Gastrocnemius medialis (tissue), 4 donors: ENCODE measurements at regions not wholly inside any gene's neighbourhood (a gene's known extent, or its start where the extent isn't known, plus 50 kb on each side); places are given as distances from the start of the nearest gene placed in this dataset.
"Not testable (repeated sequence)": the region's sequence is repeated elsewhere in the genome, so short reads cannot be mapped to it uniquely, and the experiment has no call there.

Experiments
- ATAC-seq, 2 donors: fragments of 150-250 bp; one replicate each; pipeline ENCODE4 v1.9.1; 2016
- DNase-seq, 2 donors: peaks; one replicate each; pipeline ENCODE4 v3.0.0-alpha.2; 2019
- H3K27ac ChIP-seq, 4 donors: fragments of 200-600 bp; sonication (generic); 1 replicate in 1 of 4; 2 replicates in 3 of 4; pipeline ENCODE4 v1.5.1; 2016 to 2018; ENCODE audit warnings: mild to moderate bottlenecking in 2 of 4, moderate library complexity in 1 of 4
- H3K27me3 ChIP-seq, 3 donors: fragments of 200-600 bp; sonication (generic) in 2 of 3; 1 replicate in 1 of 3; 2 replicates in 2 of 3; pipeline versions ENCODE4 v1.5.1 to v1.6.0; 2016 to 2019; ENCODE audit warnings: mild to moderate bottlenecking in 1 of 3, moderate library complexity in 1 of 3
- H3K36me3 ChIP-seq, 2 donors: fragments of 200-600 bp; sonication (generic) in 1 of 2; one replicate each; pipeline ENCODE4 v1.5.1; 2017 to 2018
- H3K4me1 ChIP-seq, 2 donors: fragments of 200-600 bp; sonication (generic) in 1 of 2; one replicate each; pipeline ENCODE4 v1.5.1; 2016 to 2017; ENCODE audit warnings: mild to moderate bottlenecking in 2 of 2
- H3K4me3 ChIP-seq, 4 donors: fragments of 200-600 bp; sonication (generic) in 3 of 4; 1 replicate in 1 of 4; 2 replicates in 3 of 4; pipeline ENCODE4 v1.5.1; 2016 to 2019; ENCODE audit warnings: mild to moderate bottlenecking in 2 of 4
- H3K9me3 ChIP-seq, 3 donors: fragments of 200-600 bp; sonication (generic) in 2 of 3; 1 replicate in 1 of 3; 2 replicates in 2 of 3; pipeline ENCODE4 v1.5.1; 2016 to 2019
- CTCF ChIP-seq, 5 experiments: fragments of 450-650 bp in 3 of 5; fragments of 200-600 bp in 2 of 5; sonication (generic) in 2 of 5; IDR thresholded peaks in 4 of 5; conservative IDR thresholded peaks in 1 of 5; 1 replicate in 4 of 5; 2 replicates in 1 of 5; pipeline ENCODE4 v1.5.1; 2016 to 2019; ENCODE audit warnings: antibody characterized with exemption in 5 of 5, mild to moderate bottlenecking in 3 of 5, moderate library complexity in 3 of 5
- POLR2A ChIP-seq, 2 donors: fragments of 450-650 bp; IDR thresholded peaks; one replicate each; pipeline ENCODE4 v1.6.1; 2017; ENCODE audit warnings: antibody characterized with exemption in 2 of 2, mild to moderate bottlenecking in 2 of 2, moderate library complexity in 2 of 2
- in situ Hi-C, 4 donors: fragments of 200-750 bp; cut with MboI; loops; one replicate each; pipeline versions ENCODE4 v1.15.0 to v1.8.0; 2017; ENCODE audit warnings: low sequenced_read_pairs in 4 of 4
- intact Hi-C: fragments of 100-400 bp; cut with DNase I; formaldehyde crosslinking; loops from one replicate; pipeline ENCODE4 v1.15.1; 2023; ENCODE audit warnings: low total_unique reads

- in situ Hi-C loops = loop anchor here in 1 of 4 donors (25.0 kb wide), 1 partner anchor 236 kb away; no protein-coding TSS in a partner anchor
- no peak for ATAC-seq
Measured at GRCh38 chrX:101823236-101823635, 108.6 kb downstream of the ZMAT1 start.

GRCh38 chrX:101817739-101818138 is 114.1 kb downstream of the ZMAT1 start:
- in situ Hi-C loops = loop anchor here in 1 of 4 donors (25.0 kb wide), 1 partner anchor 230 kb away; no protein-coding TSS in a partner anchor

More at GRCh38 chrX:101823236-101823635, 108.6 kb downstream of the ZMAT1 start:
- Histone ChIP-seq H3K4me1 (no peaks in the 10 kb centered on the region), H3K27me3 (no peaks in the 10 kb centered on the region), H3K27ac (no peak overlapping the region), H3K4me3 (no peak overlapping the region), H3K36me3 (no peaks in the 10 kb centered on the region), H3K9me3 (no peaks in the 10 kb centered on the region)
- no peak for DNase-seq
- TF ChIP-seq POLR2A (IDR thresholded peaks at IDR 0.05) (no peak), CTCF (IDR thresholded peaks at IDR 0.05 in 4 of 5, conservative IDR thresholded peaks at IDR 0.05 in 1 of 5) (no peak)
- intact Hi-C loops = no loop called here

GRCh38 chrX:101813200-101813599 is 118.6 kb downstream of the ZMAT1 start:
- in situ Hi-C loops = loop anchor here in 1 of 4 donors (25.0 kb wide), 1 partner anchor 226 kb away; no protein-coding TSS in a partner anchor
- intact Hi-C loops = no loop called here
- H3K27me3 ChIP-seq = no peaks in the 10 kb centered on the region
- ATAC-seq = no peak
- no peaks in the 10 kb centered on the region for H3K9me3 ChIP-seq
- H3K4me3 ChIP-seq = no peak overlapping the region
- TF ChIP-seq POLR2A (IDR thresholded peaks at IDR 0.05) (no peak), CTCF (IDR thresholded peaks at IDR 0.05 in 4 of 5, conservative IDR thresholded peaks at IDR 0.05 in 1 of 5) (no peak)
- no peaks in the 10 kb centered on the region for H3K36me3 ChIP-seq
- no peaks in the 10 kb centered on the region for H3K4me1 ChIP-seq
- no peak for DNase-seq
- no peak overlapping the region for H3K27ac ChIP-seq

More at GRCh38 chrX:101817739-101818138, 114.1 kb downstream of the ZMAT1 start:
- ATAC-seq, H3K36me3 ChIP-seq, DNase-seq, H3K4me3 ChIP-seq, H3K27me3 ChIP-seq, intact Hi-C loops, H3K9me3 ChIP-seq, H3K27ac ChIP-seq, H3K4me1 ChIP-seq: not testable (repeated sequence)

- Histone ChIP-seq H3K27me3 (no peaks in the 10 kb centered on the region), H3K9me3 (no peaks in the 10 kb centered on the region), H3K4me1 (no peaks in the 10 kb centered on the region), H3K4me3 (no peak overlapping the region), H3K36me3 (no peaks in the 10 kb centered on the region), H3K27ac (no peak overlapping the region)
- in situ Hi-C loops = loop anchor here in 1 of 4 donors (25.0 kb wide), 1 partner anchor 216 kb away; no protein-coding TSS in a partner anchor
- no peak for DNase-seq
- TF ChIP-seq CTCF (IDR thresholded peaks at IDR 0.05 in 4 of 5, conservative IDR thresholded peaks at IDR 0.05 in 1 of 5) = peak in 3 of 5 experiments; percentile 11 to 34 (median 16)
- no peak for TF ChIP-seq POLR2A (IDR thresholded peaks at IDR 0.05)
- intact Hi-C loops = no loop called here
- no peak for ATAC-seq
Measured at GRCh38 chrX:101803451-101803850, 128.4 kb downstream of the ZMAT1 start.

- Histone ChIP-seq H3K36me3 (no peaks in the 10 kb centered on the region), H3K27ac (no peak overlapping the region), H3K4me3 (no peak overlapping the region), H3K27me3 (no peaks in the 10 kb centered on the region), H3K9me3 (no peaks in the 10 kb centered on the region), H3K4me1 (no peaks in the 10 kb centered on the region)
- ATAC-seq (peak; percentile 65 to 84), DNase-seq (peak; percentile 37 to 54)
- intact Hi-C loops = loop anchor here (1.0 to 5.0 kb wide), 2 partner anchors 202 to 384 kb away; no protein-coding TSS in a partner anchor
- peak; percentile 39 to 69 (median 61) for TF ChIP-seq CTCF (IDR thresholded peaks at IDR 0.05 in 4 of 5, conservative IDR thresholded peaks at IDR 0.05 in 1 of 5)
- TF ChIP-seq POLR2A (IDR thresholded peaks at IDR 0.05) = no peak
- in situ Hi-C loops = loop anchor here in 3 of 4 donors (10.0 to 25.0 kb wide), 4 partner anchors 205 to 387 kb away; partner anchors contain the start of genes GLA (in 1 of the 3) and HNRNPH2 (in 1 of the 3)
Measured at GRCh38 chrX:101799387-101799786, 132.4 kb downstream of the ZMAT1 start.
